ENCODE measurements at regions not wholly inside any gene's neighbourhood (a gene's known extent, or its start where the extent isn't known, plus 50 kb on each side); places are given as distances from the start of the nearest gene placed in this dataset.

- H3K27ac ChIP-seq (ENCODE audit: low read depth, low read length): no peak overlapping the region
These were observed 75.8 kb upstream of the ZNF516 start for GRCh38 chr18:76570856-76571255.

GRCh38 chr18:76569644-76570419 is 74.8 kb upstream of the ZNF516 start:
- H3K27me3 ChIP-seq (ENCODE audit: control insufficient read depth, insufficient read depth, low read length): no peaks in the 10 kb centered on the region
- H3K27ac ChIP-seq (ENCODE audit: low read depth, low read length): no peak overlapping the region
- 0 out of 2 replicates have a peak, but pooled peaks cover 3% of the 10 kb centered on the region for H3K9me3 ChIP-seq (ENCODE audit: control insufficient read depth, insufficient read depth, low read depth, low read length)
- no peak overlapping the region for H3K4me3 ChIP-seq (ENCODE audit: low read depth, low read length)
- peaks cover 13% of the 10 kb centered on the region for H3K4me1 ChIP-seq (ENCODE audit: control insufficient read depth, insufficient read depth, low read length)
- no peaks in the 10 kb centered on the region for H3K36me3 ChIP-seq (ENCODE audit: control insufficient read depth, insufficient read depth, low read length)
- H3K9ac ChIP-seq (ENCODE audit: low read length): no peak overlapping the region

More at GRCh38 chr18:76570856-76571255, 75.8 kb upstream of the ZNF516 start:
- H3K9ac ChIP-seq (ENCODE audit: low read length): no peak overlapping the region
- peaks cover 5% of the 10 kb centered on the region; the same call in 1 of the 2 replicates for H3K4me1 ChIP-seq (ENCODE audit: control insufficient read depth, insufficient read depth, low read length)
- peaks cover 3% of the 10 kb centered on the region; the same call in 1 of the 2 replicates for H3K9me3 ChIP-seq (ENCODE audit: control insufficient read depth, insufficient read depth, low read depth, low read length)
- H3K4me3 ChIP-seq (ENCODE audit: low read depth, low read length): no peak overlapping the region
- no peaks in the 10 kb centered on the region for H3K36me3 ChIP-seq (ENCODE audit: control insufficient read depth, insufficient read depth, low read length)
- no peaks in the 10 kb centered on the region for H3K27me3 ChIP-seq (ENCODE audit: control insufficient read depth, insufficient read depth, low read length)

DNA sequence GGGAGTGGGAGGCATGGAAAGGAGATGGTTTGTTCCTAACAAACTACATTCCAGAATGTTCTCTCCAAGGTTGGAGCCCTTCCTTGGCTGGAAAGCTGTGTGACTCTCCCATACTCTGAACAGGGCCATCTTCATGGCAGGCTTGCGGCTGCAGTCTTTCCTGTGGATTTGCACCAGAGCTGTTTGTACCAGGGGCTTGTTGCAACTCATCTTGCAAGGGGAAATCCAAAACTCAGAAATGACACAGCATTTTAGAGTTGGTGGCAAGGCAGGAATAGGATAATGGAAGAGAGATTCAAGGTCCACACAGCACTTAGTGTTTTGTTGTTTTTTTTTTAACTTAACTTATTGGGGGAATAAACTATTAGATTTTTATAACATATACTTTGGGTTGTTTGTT is 73.7 kb upstream of the ZNF516 start:
- H3K27ac ChIP-seq (ENCODE audit: low read depth, low read length): no peak overlapping the region

GRCh38 chr18:76567835-76568445 is 72.9 kb upstream of the ZNF516 start:
- Histone ChIP-seq H3K9ac (ENCODE audit: low read length) (no peak overlapping the region), H3K9me3 (ENCODE audit: control insufficient read depth, insufficient read depth, low read depth, low read length) (0 out of 2 replicates have a peak, but pooled peaks cover 3% of the 10 kb centered on the region), H3K4me3 (ENCODE audit: low read depth, low read length) (no peak overlapping the region), H3K4me1 (ENCODE audit: control insufficient read depth, insufficient read depth, low read length) (peaks cover 17% of the 10 kb centered on the region), H3K36me3 (ENCODE audit: control insufficient read depth, insufficient read depth, low read length) (no peaks in the 10 kb centered on the region), H3K27ac (ENCODE audit: low read depth, low read length) (no peak overlapping the region), H3K27me3 (ENCODE audit: control insufficient read depth, insufficient read depth, low read length) (no peaks in the 10 kb centered on the region)

More for the DNA sequence above, 73.7 kb upstream of the ZNF516 start:
- Histone ChIP-seq H3K9me3 (ENCODE audit: control insufficient read depth, insufficient read depth, low read depth, low read length) (0 out of 2 replicates have a peak, but pooled peaks cover 3% of the 10 kb centered on the region), H3K9ac (ENCODE audit: low read length) (no peak overlapping the region), H3K4me3 (ENCODE audit: low read depth, low read length) (no peak overlapping the region), H3K4me1 (ENCODE audit: control insufficient read depth, insufficient read depth, low read length) (peaks cover 17% of the 10 kb centered on the region), H3K36me3 (ENCODE audit: control insufficient read depth, insufficient read depth, low read length) (no peaks in the 10 kb centered on the region), H3K27me3 (ENCODE audit: control insufficient read depth, insufficient read depth, low read length) (no peaks in the 10 kb centered on the region)

DNA sequence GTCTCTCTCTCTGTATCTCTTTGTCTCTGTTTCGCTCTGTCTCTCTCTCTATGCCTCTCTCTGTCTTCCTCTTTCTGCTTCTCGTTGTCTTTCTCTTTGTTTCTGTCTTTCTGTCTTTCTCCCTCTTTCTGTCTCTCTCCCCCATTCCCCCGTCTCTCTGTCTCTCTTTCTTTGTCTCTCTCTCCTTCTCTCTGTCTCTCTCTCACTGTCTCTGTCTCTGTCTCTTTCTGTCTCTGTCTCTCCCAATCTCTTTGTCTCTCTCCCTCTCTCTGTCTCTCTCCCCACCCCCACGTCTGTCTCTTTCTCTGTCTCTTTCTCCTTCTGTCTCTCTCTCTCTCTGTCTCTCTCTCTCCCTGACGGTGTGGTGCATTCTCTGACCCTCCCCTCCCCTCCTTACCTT is 71.9 kb upstream of the ZNF516 start:
- Histone ChIP-seq H3K27me3 (ENCODE audit: control insufficient read depth, insufficient read depth, low read length) (no peaks in the 10 kb centered on the region), H3K27ac (ENCODE audit: low read depth, low read length) (no peak overlapping the region), H3K4me1 (ENCODE audit: control insufficient read depth, insufficient read depth, low read length) (peaks cover 17% of the 10 kb centered on the region), H3K9me3 (ENCODE audit: control insufficient read depth, insufficient read depth, low read depth, low read length) (0 out of 2 replicates have a peak, but pooled peaks cover 3% of the 10 kb centered on the region), H3K36me3 (ENCODE audit: control insufficient read depth, insufficient read depth, low read length) (no peaks in the 10 kb centered on the region), H3K4me3 (ENCODE audit: low read depth, low read length) (no peak overlapping the region), H3K9ac (ENCODE audit: low read length) (no peak overlapping the region)

DNA sequence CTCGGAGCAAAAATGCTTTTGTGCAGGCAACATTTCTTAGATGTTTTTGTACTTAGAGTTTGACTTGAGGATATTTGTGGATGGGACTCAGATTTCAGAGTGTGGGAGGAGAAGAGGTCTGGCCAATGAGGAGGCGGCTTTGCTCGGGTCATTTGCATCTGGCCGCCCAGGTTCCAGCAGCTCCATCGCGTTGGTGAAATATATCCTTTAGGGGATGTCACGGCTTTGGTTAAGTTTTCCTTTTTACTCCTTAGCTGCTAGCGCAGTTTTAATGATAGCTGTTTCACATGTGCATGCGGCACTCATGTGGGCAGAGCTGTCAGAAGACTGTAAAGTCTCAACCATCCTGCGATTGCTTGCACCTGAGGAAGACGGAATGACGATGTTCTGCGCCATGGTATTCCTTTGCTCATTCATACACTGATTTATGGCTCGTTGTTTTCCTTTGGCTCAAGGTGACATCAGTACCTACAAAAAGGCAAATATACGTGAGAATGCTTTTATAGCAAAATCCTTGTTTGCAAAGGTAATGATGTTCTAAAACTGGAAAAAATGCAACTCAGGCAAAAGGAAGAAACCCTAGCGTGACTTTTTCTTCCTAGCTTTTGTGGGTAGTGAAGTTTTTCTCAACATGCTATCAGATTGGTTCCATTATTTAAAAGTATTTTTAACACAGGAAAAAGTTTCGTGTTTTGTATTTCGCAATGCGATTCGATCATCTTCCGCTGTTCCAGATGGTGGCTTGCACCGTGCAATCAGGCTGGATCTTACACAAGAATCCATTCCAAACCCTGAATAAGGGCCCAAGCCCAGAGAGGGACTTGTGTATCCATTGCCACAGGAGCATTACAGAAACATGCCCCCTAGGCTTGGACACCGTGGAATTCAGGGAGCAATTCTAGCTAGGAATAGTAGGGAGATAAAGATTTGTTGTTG is 70.5 kb upstream of the ZNF516 start:
- H3K9ac ChIP-seq (ENCODE audit: low read length): no peak overlapping the region

DNA sequence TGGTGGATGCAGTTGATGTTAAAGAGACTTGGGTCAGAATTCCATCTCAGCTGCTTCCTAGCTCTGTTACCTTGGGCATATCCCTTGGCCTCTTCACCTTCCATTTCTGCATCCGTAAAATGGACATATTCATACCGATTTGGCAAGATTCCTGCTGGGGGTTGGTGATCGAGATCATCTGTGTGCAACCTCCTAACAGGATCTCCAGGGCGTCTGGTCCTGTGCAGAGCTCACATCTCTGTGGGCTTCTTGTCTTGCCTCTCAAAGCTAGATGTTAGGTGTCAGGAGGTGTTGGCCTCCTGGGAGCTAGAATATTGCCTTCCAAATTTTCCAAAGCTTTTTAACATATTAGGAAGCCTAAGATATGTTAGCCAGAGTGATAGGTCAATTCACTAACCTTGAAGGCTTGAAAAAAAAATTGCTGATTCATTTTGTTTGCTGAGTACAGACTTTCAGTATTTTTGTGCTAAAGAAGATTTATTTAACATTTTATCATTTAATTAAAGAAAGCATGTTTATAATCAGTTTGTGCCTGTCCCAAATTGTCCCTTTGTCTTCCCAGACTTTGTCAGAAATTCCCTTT is 69.7 kb upstream of the ZNF516 start:
- no peaks in the 10 kb centered on the region for H3K27me3 ChIP-seq (ENCODE audit: control insufficient read depth, insufficient read depth, low read length)
- no peak overlapping the region for H3K9ac ChIP-seq (ENCODE audit: low read length)
- H3K9me3 ChIP-seq (ENCODE audit: control insufficient read depth, insufficient read depth, low read depth, low read length): no peaks in the 10 kb centered on the region
- peaks cover 12% of the 10 kb centered on the region for H3K4me1 ChIP-seq (ENCODE audit: control insufficient read depth, insufficient read depth, low read length)
- no peak overlapping the region for H3K27ac ChIP-seq (ENCODE audit: low read depth, low read length)
- H3K36me3 ChIP-seq (ENCODE audit: control insufficient read depth, insufficient read depth, low read length): no peaks in the 10 kb centered on the region
- no peak overlapping the region for H3K4me3 ChIP-seq (ENCODE audit: low read depth, low read length)

More for the DNA sequence above, 70.5 kb upstream of the ZNF516 start:
- Histone ChIP-seq H3K36me3 (ENCODE audit: control insufficient read depth, insufficient read depth, low read length) (no peaks in the 10 kb centered on the region), H3K27ac (ENCODE audit: low read depth, low read length) (no peak overlapping the region), H3K27me3 (ENCODE audit: control insufficient read depth, insufficient read depth, low read length) (no peaks in the 10 kb centered on the region), H3K4me3 (ENCODE audit: low read depth, low read length) (peak overlapping the region; percentile 40), H3K4me1 (ENCODE audit: control insufficient read depth, insufficient read depth, low read length) (peaks cover 12% of the 10 kb centered on the region), H3K9me3 (ENCODE audit: control insufficient read depth, insufficient read depth, low read depth, low read length) (0 out of 2 replicates have a peak, but pooled peaks cover 3% of the 10 kb centered on the region)

GRCh38 chr18:76564117-76564516 is 69.1 kb upstream of the ZNF516 start:
- no peak overlapping the region for H3K9ac ChIP-seq (ENCODE audit: low read length)
- no peaks in the 10 kb centered on the region for H3K36me3 ChIP-seq (ENCODE audit: control insufficient read depth, insufficient read depth, low read length)
- H3K27ac ChIP-seq (ENCODE audit: low read depth, low read length): no peak overlapping the region
- H3K4me1 ChIP-seq (ENCODE audit: control insufficient read depth, insufficient read depth, low read length): peaks cover 12% of the 10 kb centered on the region
- H3K27me3 ChIP-seq (ENCODE audit: control insufficient read depth, insufficient read depth, low read length): no peaks in the 10 kb centered on the region
- H3K4me3 ChIP-seq (ENCODE audit: low read depth, low read length): no peak overlapping the region
- no peaks in the 10 kb centered on the region for H3K9me3 ChIP-seq (ENCODE audit: control insufficient read depth, insufficient read depth, low read depth, low read length)

DNA sequence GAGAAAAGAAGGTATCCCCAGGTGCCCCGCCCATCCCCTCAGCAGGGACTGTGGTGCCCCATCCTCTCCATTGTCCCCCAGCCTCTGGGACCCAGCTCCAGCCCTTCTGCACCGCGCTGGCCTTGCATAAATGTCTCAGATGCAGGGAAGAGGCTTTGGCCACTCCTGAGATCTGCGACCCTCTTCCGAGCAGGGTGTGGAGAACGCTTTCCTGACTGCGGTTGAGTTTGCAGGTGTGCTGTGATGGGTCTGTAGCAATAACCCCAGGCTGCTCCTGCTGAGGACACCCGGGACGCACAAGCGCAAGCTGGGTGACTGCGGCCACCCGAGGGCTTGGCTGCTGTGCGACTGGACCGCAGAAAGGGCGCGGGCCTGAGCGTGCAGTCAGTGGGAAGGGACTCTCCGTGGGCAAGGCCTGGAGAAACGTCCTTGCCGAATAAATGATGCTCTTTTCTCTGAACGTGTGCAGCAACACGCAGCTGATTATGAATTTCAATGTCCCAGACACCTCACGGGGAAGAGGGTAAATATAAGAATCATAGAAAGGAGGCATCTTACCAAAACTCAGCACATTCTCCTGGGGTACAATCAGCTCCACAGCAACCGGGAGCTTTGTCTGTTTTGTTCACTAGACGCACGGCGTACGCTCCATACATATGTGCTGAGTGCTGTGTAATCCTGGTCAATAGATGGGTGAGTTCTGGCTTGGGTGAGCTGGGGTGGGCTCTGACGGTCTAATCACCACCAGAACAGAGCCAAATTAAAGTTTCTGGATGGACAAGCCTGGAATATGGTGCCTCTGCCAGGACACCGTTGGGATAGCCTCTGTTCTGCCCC is 67.5 kb upstream of the ZNF516 start:
- Histone ChIP-seq H3K9ac (ENCODE audit: low read length) (no peak overlapping the region), H3K4me1 (ENCODE audit: control insufficient read depth, insufficient read depth, low read length) (peaks cover 12% of the 10 kb centered on the region), H3K27ac (ENCODE audit: low read depth, low read length) (no peak overlapping the region), H3K27me3 (ENCODE audit: control insufficient read depth, insufficient read depth, low read length) (no peaks in the 10 kb centered on the region), H3K4me3 (ENCODE audit: low read depth, low read length) (no peak overlapping the region), H3K9me3 (ENCODE audit: control insufficient read depth, insufficient read depth, low read depth, low read length) (no peaks in the 10 kb centered on the region), H3K36me3 (ENCODE audit: control insufficient read depth, insufficient read depth, low read length) (no peaks in the 10 kb centered on the region)
